Mesothelial cell of epicardium (in vitro differentiated cells): ENCODE measurements at regions not wholly inside any gene's neighbourhood (a gene's known extent, or its start where the extent isn't known, plus 50 kb on each side); places are given as distances from the start of the nearest gene placed in this dataset.
A peak's percentile ranks its signal among the peaks of the same experiment; 100 is the strongest.

Source experiments
- DNase-seq, 2 experiments: peaks; one replicate each; pipeline ENCODE4 v3.0.0; 2021; ENCODE audit warnings: low spot score in 2 of 2; ENCODE audit not compliant: unreplicated experiment in 2 of 2
- H3K27ac Mint-ChIP-seq: 2 replicates; pipeline ENCODE4 v1.8.0; 2021; ENCODE audit warnings: mixed read lengths
- H3K27me3 Mint-ChIP-seq: 2 replicates; pipeline ENCODE4 v1.8.0; 2021; ENCODE audit warnings: low read depth, mixed read lengths
- H3K36me3 Mint-ChIP-seq: 2 replicates; pipeline ENCODE4 v1.8.0; 2021; ENCODE audit warnings: mixed read lengths
- H3K4me1 Mint-ChIP-seq: 2 replicates; pipeline ENCODE4 v1.8.0; 2021; ENCODE audit warnings: mixed read lengths
- H3K4me3 Mint-ChIP-seq: 2 replicates; pipeline ENCODE4 v1.8.0; 2021; ENCODE audit warnings: mild to moderate bottlenecking, moderate library complexity, mixed read lengths
- H3K9me3 Mint-ChIP-seq: 2 replicates; pipeline ENCODE4 v1.8.0; 2021; ENCODE audit warnings: mixed read lengths
- TF ChIP-seq, protein P1 (sequence below): fragments of 200-600 bp; sonication (generic); IDR thresholded peaks from one replicate; pipeline ENCODE4 v1.5.0; 2021; ENCODE audit warnings: antibody characterized with exemption; ENCODE audit not compliant: unreplicated experiment

- no peaks in the 10 kb centered on the region for H3K27me3 Mint-ChIP-seq
- DNase-seq = no peak
- H3K9me3 Mint-ChIP-seq = no peaks in the 10 kb centered on the region
- H3K4me1 Mint-ChIP-seq = peaks cover 17% of the 10 kb centered on the region
- no peak overlapping the region for H3K4me3 Mint-ChIP-seq
- H3K27ac Mint-ChIP-seq = no peak overlapping the region
- no peaks in the 10 kb centered on the region for H3K36me3 Mint-ChIP-seq
- TF ChIP-seq, protein P1, sequence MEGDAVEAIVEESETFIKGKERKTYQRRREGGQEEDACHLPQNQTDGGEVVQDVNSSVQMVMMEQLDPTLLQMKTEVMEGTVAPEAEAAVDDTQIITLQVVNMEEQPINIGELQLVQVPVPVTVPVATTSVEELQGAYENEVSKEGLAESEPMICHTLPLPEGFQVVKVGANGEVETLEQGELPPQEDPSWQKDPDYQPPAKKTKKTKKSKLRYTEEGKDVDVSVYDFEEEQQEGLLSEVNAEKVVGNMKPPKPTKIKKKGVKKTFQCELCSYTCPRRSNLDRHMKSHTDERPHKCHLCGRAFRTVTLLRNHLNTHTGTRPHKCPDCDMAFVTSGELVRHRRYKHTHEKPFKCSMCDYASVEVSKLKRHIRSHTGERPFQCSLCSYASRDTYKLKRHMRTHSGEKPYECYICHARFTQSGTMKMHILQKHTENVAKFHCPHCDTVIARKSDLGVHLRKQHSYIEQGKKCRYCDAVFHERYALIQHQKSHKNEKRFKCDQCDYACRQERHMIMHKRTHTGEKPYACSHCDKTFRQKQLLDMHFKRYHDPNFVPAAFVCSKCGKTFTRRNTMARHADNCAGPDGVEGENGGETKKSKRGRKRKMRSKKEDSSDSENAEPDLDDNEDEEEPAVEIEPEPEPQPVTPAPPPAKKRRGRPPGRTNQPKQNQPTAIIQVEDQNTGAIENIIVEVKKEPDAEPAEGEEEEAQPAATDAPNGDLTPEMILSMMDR = no peak
These were observed 724.8 kb downstream of the C12orf50 start for GRCh38 chr12:87304406-87304805.

DNA sequence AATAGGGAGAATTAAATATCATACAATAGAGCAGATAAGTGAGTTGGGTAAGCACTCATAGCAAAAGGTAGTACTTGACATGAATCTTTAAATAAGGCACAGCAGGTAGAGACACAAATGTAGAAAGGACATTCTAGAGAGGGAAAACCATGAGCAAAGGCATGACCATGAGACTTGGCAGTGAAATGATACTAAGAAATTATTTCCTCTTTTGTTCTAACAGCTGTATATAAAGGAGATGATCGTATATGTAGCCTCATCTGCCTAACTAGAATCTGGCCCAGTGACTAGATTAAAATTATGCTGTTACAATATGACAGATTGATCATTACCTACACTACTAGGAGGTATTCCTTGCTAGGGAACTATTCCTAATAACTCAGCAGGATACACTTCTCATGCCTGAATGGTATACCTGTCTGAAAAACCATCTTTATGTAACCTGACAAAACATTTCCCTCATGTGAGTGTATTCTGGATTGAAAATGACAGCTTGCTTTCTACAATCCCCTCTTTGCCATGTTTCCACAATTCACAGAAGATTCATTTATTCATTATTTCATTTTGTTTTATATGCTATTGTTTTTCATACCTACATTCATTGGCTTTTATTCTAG is 725.7 kb downstream of the C12orf50 start:
- Mint-ChIP-seq H3K4me3 (no peak overlapping the region), H3K27me3 (no peaks in the 10 kb centered on the region), H3K9me3 (no peaks in the 10 kb centered on the region), H3K36me3 (no peaks in the 10 kb centered on the region), H3K27ac (no peak overlapping the region), H3K4me1 (peaks cover 19% of the 10 kb centered on the region)
- TF ChIP-seq, protein P1 = no peak
- no peak for DNase-seq

- H3K9me3 Mint-ChIP-seq = no peaks in the 10 kb centered on the region
- H3K4me1 Mint-ChIP-seq = peaks cover 19% of the 10 kb centered on the region
- no peak for DNase-seq
- peak overlapping the region; percentile 54 for H3K27ac Mint-ChIP-seq
- H3K27me3 Mint-ChIP-seq = no peaks in the 10 kb centered on the region
- H3K4me3 Mint-ChIP-seq = no peak overlapping the region
- H3K36me3 Mint-ChIP-seq = no peaks in the 10 kb centered on the region
- TF ChIP-seq, protein P1 = no peak
These were observed 727.0 kb downstream of the C12orf50 start for GRCh38 chr12:87302126-87302745.

DNA sequence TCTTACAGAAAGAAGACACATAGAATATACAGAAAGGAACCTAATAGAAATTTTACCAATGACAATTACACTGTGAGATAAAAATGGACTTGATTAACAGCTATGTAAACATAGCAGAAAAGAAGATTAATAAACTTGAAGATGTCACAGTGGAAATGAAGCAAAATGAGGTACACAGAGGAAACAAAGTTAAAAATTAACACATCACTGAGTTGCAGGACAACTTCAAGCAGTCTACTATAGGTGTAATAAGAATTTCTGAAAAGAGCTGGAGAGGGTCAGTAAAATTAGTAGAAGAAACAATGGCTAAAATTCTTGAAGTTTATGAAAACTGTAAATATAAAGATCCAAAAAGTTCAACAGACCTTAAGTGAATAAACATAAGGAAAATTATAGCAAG is 738.7 kb downstream of the C12orf50 start:
- no peak for DNase-seq
- Mint-ChIP-seq H3K27ac (no peak overlapping the region), H3K4me1 (peaks cover 11% of the 10 kb centered on the region), H3K9me3 (peaks cover 9% of the 10 kb centered on the region), H3K36me3 (no peaks in the 10 kb centered on the region), H3K4me3 (no peak overlapping the region), H3K27me3 (no peaks in the 10 kb centered on the region)
- TF ChIP-seq, protein P1 = no peak

DNA sequence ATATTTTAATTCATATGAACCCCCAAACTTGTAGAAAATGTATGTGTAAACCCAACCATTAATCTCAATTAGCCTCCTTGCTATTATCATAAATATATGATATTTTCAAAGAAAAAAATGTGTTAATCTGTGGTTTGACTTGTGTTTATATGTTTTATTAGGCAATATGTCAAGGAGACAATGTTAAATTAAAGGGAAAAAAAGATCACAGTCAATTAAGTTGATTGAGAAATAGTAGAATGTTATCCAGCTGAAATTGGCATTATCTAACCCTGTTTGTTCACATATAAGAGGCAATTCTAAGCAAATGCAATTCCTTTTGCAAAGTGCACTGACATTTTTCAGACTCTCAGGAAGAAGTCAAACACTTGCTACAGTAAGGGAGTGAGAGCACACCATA is 745.3 kb downstream of the C12orf50 start:
- no peak for DNase-seq
- no peaks in the 10 kb centered on the region for H3K4me1 Mint-ChIP-seq
- no peak overlapping the region for H3K27ac Mint-ChIP-seq
- peaks cover 7% of the 10 kb centered on the region for H3K9me3 Mint-ChIP-seq
- H3K36me3 Mint-ChIP-seq = peaks cover 3% of the 10 kb centered on the region
- H3K4me3 Mint-ChIP-seq = no peak overlapping the region
- TF ChIP-seq, protein P1 = no peak
- no peaks in the 10 kb centered on the region for H3K27me3 Mint-ChIP-seq

GRCh38 chr12:87283111-87283510 is 746.1 kb downstream of the C12orf50 start:
- Mint-ChIP-seq H3K36me3 (peaks cover 3% of the 10 kb centered on the region), H3K4me1 (no peaks in the 10 kb centered on the region), H3K4me3 (no peak overlapping the region), H3K9me3 (peaks cover 7% of the 10 kb centered on the region), H3K27me3 (no peaks in the 10 kb centered on the region), H3K27ac (no peak overlapping the region)
- TF ChIP-seq, protein P1 = no peak
- no peak for DNase-seq
